ENCODE measurements at regions not wholly inside any gene's neighbourhood (a gene's known extent, or its start where the extent isn't known, plus 50 kb on each side); places are given as distances from the start of the nearest gene placed in this dataset.

GRCh38 chr6:134605034-134605433 lies 287.1 kb upstream of the SGK1 start (continued):
- TF ChIP-seq, protein P1, sequence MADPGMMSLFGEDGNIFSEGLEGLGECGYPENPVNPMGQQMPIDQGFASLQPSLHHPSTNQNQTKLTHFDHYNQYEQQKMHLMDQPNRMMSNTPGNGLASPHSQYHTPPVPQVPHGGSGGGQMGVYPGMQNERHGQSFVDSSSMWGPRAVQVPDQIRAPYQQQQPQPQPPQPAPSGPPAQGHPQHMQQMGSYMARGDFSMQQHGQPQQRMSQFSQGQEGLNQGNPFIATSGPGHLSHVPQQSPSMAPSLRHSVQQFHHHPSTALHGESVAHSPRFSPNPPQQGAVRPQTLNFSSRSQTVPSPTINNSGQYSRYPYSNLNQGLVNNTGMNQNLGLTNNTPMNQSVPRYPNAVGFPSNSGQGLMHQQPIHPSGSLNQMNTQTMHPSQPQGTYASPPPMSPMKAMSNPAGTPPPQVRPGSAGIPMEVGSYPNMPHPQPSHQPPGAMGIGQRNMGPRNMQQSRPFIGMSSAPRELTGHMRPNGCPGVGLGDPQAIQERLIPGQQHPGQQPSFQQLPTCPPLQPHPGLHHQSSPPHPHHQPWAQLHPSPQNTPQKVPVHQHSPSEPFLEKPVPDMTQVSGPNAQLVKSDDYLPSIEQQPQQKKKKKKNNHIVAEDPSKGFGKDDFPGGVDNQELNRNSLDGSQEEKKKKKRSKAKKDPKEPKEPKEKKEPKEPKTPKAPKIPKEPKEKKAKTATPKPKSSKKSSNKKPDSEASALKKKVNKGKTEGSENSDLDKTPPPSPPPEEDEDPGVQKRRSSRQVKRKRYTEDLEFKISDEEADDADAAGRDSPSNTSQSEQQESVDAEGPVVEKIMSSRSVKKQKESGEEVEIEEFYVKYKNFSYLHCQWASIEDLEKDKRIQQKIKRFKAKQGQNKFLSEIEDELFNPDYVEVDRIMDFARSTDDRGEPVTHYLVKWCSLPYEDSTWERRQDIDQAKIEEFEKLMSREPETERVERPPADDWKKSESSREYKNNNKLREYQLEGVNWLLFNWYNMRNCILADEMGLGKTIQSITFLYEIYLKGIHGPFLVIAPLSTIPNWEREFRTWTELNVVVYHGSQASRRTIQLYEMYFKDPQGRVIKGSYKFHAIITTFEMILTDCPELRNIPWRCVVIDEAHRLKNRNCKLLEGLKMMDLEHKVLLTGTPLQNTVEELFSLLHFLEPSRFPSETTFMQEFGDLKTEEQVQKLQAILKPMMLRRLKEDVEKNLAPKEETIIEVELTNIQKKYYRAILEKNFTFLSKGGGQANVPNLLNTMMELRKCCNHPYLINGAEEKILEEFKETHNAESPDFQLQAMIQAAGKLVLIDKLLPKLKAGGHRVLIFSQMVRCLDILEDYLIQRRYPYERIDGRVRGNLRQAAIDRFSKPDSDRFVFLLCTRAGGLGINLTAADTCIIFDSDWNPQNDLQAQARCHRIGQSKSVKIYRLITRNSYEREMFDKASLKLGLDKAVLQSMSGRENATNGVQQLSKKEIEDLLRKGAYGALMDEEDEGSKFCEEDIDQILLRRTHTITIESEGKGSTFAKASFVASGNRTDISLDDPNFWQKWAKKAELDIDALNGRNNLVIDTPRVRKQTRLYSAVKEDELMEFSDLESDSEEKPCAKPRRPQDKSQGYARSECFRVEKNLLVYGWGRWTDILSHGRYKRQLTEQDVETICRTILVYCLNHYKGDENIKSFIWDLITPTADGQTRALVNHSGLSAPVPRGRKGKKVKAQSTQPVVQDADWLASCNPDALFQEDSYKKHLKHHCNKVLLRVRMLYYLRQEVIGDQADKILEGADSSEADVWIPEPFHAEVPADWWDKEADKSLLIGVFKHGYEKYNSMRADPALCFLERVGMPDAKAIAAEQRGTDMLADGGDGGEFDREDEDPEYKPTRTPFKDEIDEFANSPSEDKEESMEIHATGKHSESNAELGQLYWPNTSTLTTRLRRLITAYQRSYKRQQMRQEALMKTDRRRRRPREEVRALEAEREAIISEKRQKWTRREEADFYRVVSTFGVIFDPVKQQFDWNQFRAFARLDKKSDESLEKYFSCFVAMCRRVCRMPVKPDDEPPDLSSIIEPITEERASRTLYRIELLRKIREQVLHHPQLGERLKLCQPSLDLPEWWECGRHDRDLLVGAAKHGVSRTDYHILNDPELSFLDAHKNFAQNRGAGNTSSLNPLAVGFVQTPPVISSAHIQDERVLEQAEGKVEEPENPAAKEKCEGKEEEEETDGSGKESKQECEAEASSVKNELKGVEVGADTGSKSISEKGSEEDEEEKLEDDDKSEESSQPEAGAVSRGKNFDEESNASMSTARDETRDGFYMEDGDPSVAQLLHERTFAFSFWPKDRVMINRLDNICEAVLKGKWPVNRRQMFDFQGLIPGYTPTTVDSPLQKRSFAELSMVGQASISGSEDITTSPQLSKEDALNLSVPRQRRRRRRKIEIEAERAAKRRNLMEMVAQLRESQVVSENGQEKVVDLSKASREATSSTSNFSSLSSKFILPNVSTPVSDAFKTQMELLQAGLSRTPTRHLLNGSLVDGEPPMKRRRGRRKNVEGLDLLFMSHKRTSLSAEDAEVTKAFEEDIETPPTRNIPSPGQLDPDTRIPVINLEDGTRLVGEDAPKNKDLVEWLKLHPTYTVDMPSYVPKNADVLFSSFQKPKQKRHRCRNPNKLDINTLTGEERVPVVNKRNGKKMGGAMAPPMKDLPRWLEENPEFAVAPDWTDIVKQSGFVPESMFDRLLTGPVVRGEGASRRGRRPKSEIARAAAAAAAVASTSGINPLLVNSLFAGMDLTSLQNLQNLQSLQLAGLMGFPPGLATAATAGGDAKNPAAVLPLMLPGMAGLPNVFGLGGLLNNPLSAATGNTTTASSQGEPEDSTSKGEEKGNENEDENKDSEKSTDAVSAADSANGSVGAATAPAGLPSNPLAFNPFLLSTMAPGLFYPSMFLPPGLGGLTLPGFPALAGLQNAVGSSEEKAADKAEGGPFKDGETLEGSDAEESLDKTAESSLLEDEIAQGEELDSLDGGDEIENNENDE (IDR thresholded peaks at IDR 0.05; ENCODE audit: insufficient replicate concordance, low read length), result no peak
- no peak for TF ChIP-seq SP1 (IDR thresholded peaks at IDR 0.05; ENCODE audit: low read depth, low read length)
- TF ChIP-seq ZNF274 (IDR thresholded peaks at IDR 0.05; ENCODE audit: borderline replicate concordance, extremely low read depth, low read length), result no peak
- TF ChIP-seq POLR2AphosphoS5 (IDR thresholded peaks at IDR 0.05; ENCODE audit: low read depth, low read length), result no peak
